ENCODE measurements at regions not wholly inside any gene's neighbourhood (a gene's known extent, or its start where the extent isn't known, plus 50 kb on each side); places are given as distances from the start of the nearest gene placed in this dataset.

GRCh38 chr3:148008591-148008990, 599.4 kb downstream of the ZIC1 start:
- no peak for DNase-seq (ENCODE audit: extremely low spot score)
- H3K4me3 ChIP-seq: no peak overlapping the region
- H3K27me3 ChIP-seq: no peaks in the 10 kb centered on the region
- H3K27ac ChIP-seq (replicated peaks in 1 of 4): no peak overlapping the region
- intact Hi-C loops (cut with DNase I): no loop called here
- no peaks in the 10 kb centered on the region for H3K36me3 ChIP-seq
- no peaks in the 10 kb centered on the region for H3K4me1 ChIP-seq
- no peaks in the 10 kb centered on the region for H3K9me3 ChIP-seq
- TF ChIP-seq CTCF (IDR thresholded peaks at IDR 0.05): no peak
- TF ChIP-seq EP300 (IDR thresholded peaks at IDR 0.05): no peak
- TF ChIP-seq POLR2AphosphoS5 (IDR thresholded peaks at IDR 0.05): no peak
- TF ChIP-seq POLR2A (IDR thresholded peaks at IDR 0.05; ENCODE audit: low read depth): no peak
- 75% methylated on average over 1 of the region's 1 CpG for WGBS

GRCh38 chr3:148020861-148021260, 611.7 kb downstream of the ZIC1 start:
- Histone ChIP-seq H3K4me3 (no peak overlapping the region), H3K9me3 (no peaks in the 10 kb centered on the region), H3K27ac (replicated peaks in 1 of 4) (no peak overlapping the region), H3K4me1 (no peaks in the 10 kb centered on the region), H3K36me3 (no peaks in the 10 kb centered on the region), H3K27me3 (no peaks in the 10 kb centered on the region)
- WGBS: 89% methylated on average over 1 of the region's 1 CpG
- TF ChIP-seq CTCF (IDR thresholded peaks at IDR 0.05) (no peak), EP300 (IDR thresholded peaks at IDR 0.05) (no peak), POLR2A (IDR thresholded peaks at IDR 0.05; ENCODE audit: low read depth) (no peak), POLR2AphosphoS5 (IDR thresholded peaks at IDR 0.05) (no peak)
- DNase-seq (ENCODE audit: extremely low spot score): no peak
- intact Hi-C loops (cut with DNase I): no loop called here

- Histone ChIP-seq H3K4me3 (no peak overlapping the region), H3K36me3 (no peaks in the 10 kb centered on the region), H3K4me1 (no peaks in the 10 kb centered on the region), H3K27ac (replicated peaks in 1 of 4) (no peak overlapping the region), H3K27me3 (no peaks in the 10 kb centered on the region), H3K9me3 (no peaks in the 10 kb centered on the region)
- TF ChIP-seq POLR2A (IDR thresholded peaks at IDR 0.05; ENCODE audit: low read depth) (no peak), EP300 (IDR thresholded peaks at IDR 0.05) (no peak), POLR2AphosphoS5 (IDR thresholded peaks at IDR 0.05) (no peak), CTCF (IDR thresholded peaks at IDR 0.05) (no peak)
- 98% methylated on average over 6 of the region's 6 CpGs for WGBS
- no peak for DNase-seq (ENCODE audit: extremely low spot score)
- intact Hi-C loops (cut with DNase I): no loop called here
These were observed 612.2 kb downstream of the ZIC1 start for GRCh38 chr3:148021381-148021780.

- intact Hi-C loops (cut with DNase I): no loop called here
- no peak overlapping the region for H3K27ac ChIP-seq (replicated peaks in 1 of 4)
- no peaks in the 10 kb centered on the region for H3K9me3 ChIP-seq
- H3K36me3 ChIP-seq: no peaks in the 10 kb centered on the region
- WGBS: 48% methylated on average over 6 of the region's 6 CpGs
- DNase-seq (ENCODE audit: extremely low spot score): no peak
- H3K4me1 ChIP-seq: no peaks in the 10 kb centered on the region
- TF ChIP-seq CTCF (IDR thresholded peaks at IDR 0.05) (no peak), EP300 (IDR thresholded peaks at IDR 0.05) (no peak), POLR2A (IDR thresholded peaks at IDR 0.05; ENCODE audit: low read depth) (no peak), POLR2AphosphoS5 (IDR thresholded peaks at IDR 0.05) (no peak)
- no peak overlapping the region for H3K4me3 ChIP-seq
- H3K27me3 ChIP-seq: no peaks in the 10 kb centered on the region
These were observed 614.8 kb downstream of the ZIC1 start for GRCh38 chr3:148023994-148024393.

- 84% methylated on average over 6 of the region's 6 CpGs for WGBS
These were observed 616.9 kb downstream of the ZIC1 start for GRCh38 chr3:148026009-148026588.

More at GRCh38 chr3:148026009-148026588, 616.9 kb downstream of the ZIC1 start:
- DNase-seq (ENCODE audit: extremely low spot score): no peak
- no peaks in the 10 kb centered on the region for H3K27me3 ChIP-seq
- H3K9me3 ChIP-seq: no peaks in the 10 kb centered on the region
- H3K4me3 ChIP-seq: no peak overlapping the region
- intact Hi-C loops (cut with DNase I): no loop called here
- no peaks in the 10 kb centered on the region for H3K36me3 ChIP-seq
- H3K4me1 ChIP-seq: no peaks in the 10 kb centered on the region
- TF ChIP-seq EP300 (IDR thresholded peaks at IDR 0.05) (no peak), POLR2AphosphoS5 (IDR thresholded peaks at IDR 0.05) (no peak), POLR2A (IDR thresholded peaks at IDR 0.05; ENCODE audit: low read depth) (no peak), CTCF (IDR thresholded peaks at IDR 0.05) (no peak)
- no peak overlapping the region for H3K27ac ChIP-seq (replicated peaks in 1 of 4)
